IMR-90 (cell line): ENCODE measurements at regions not wholly inside any gene's neighbourhood (a gene's known extent, or its start where the extent isn't known, plus 50 kb on each side); places are given as distances from the start of the nearest gene placed in this dataset.

Experiments
- ATAC-seq: fragments of 200-7000 bp; cut with Tn5 transposase; 2 replicates; pipeline ENCODE4 v1.9.1; 2020; ENCODE audit warnings: low read depth, mild to moderate bottlenecking, moderate library complexity
- BruUV-seq: library from RNA; stranded (reverse); fragments of 400-500 nt; replicated peaks from 2 replicates; lab custom pipeline; 2021; lab: Mats Ljungman, UMichigan
- CTCF ChIA-PET: fragments of 300-600 bp; formaldehyde crosslinking; extraction: SDS; loops from one replicate; lab custom pipeline; 2021; ENCODE audit warnings: antibody characterized with exemption; lab: Yijun Ruan, JAX
- POLR2A ChIA-PET: fragments of 300-600 bp; sonication (Branson Sonifier 250); formaldehyde crosslinking; loops from one replicate; lab custom pipeline; 2022; ENCODE audit warnings: antibody characterized with exemption; ENCODE audit not compliant: unreplicated experiment; lab: Charles Lee
- DNase-seq: peaks from one replicate; pipeline ENCODE4 v3.0.0; 2013
- H2AFZ ChIP-seq: replicated peaks from 2 replicates; pipeline ENCODE3; 2013; ENCODE audit warnings: low read length, mild to moderate bottlenecking; ENCODE audit not compliant: poor library complexity
- H2AK5ac ChIP-seq: 2 replicates; pipeline ENCODE4 v1.6.1; 2013; ENCODE audit warnings: low read depth, low read length, inconsistent platforms
- H2AK9ac ChIP-seq: replicated peaks from 2 replicates; pipeline ENCODE3; 2013; ENCODE audit warnings: mild to moderate bottlenecking, low read depth, low read length, moderate library complexity; ENCODE audit not compliant: poor library complexity
- H2BK120ac ChIP-seq: 2 replicates; pipeline ENCODE4 v1.6.1; 2013; ENCODE audit warnings: low read depth, low read length, inconsistent platforms
- H2BK15ac ChIP-seq: 3 replicates; pipeline ENCODE4 v1.6.1; 2013; ENCODE audit warnings: low read depth, low read length, inconsistent platforms
- H2BK20ac ChIP-seq: 2 replicates; pipeline ENCODE4 v1.6.1; 2013; ENCODE audit warnings: low read depth, mild to moderate bottlenecking, inconsistent platforms, low read length, moderate library complexity
- H2BK5ac ChIP-seq: 2 replicates; pipeline ENCODE4 v1.6.1; 2013; ENCODE audit warnings: mild to moderate bottlenecking, low read depth, low read length, inconsistent platforms; ENCODE audit not compliant: poor library complexity, severe bottlenecking
- H3K14ac ChIP-seq: replicated peaks from 2 replicates; pipeline ENCODE4 v1.6.1; 2013; ENCODE audit warnings: low read depth, low read length, inconsistent platforms
- H3K18ac ChIP-seq: 2 replicates; pipeline ENCODE4 v1.6.1; 2013; ENCODE audit warnings: low read depth, low read length, control low read depth
- H3K23ac ChIP-seq: 2 replicates; pipeline ENCODE4 v1.6.1; 2013; ENCODE audit warnings: low read depth, low read length, inconsistent platforms
- H3K27ac ChIP-seq: 2 replicates; pipeline ENCODE4 v1.5.1; 2013; ENCODE audit warnings: mild to moderate bottlenecking, control low read depth, low read length; ENCODE audit not compliant: insufficient read depth
- H3K27me3 ChIP-seq: 2 replicates; pipeline ENCODE4 v1.6.1; 2013; ENCODE audit warnings: low read length; ENCODE audit not compliant: control insufficient read depth, insufficient read depth
- H3K36me3 ChIP-seq: 2 replicates; pipeline ENCODE4 v1.6.1; 2013; ENCODE audit warnings: low read length, mixed read lengths; ENCODE audit not compliant: control insufficient read depth, insufficient read depth
- H3K4ac ChIP-seq: 2 replicates; pipeline ENCODE4 v1.6.1; 2013; ENCODE audit warnings: low read depth, low read length, inconsistent platforms
- H3K4me1 ChIP-seq: 2 replicates; pipeline ENCODE4 v1.6.1; 2013; ENCODE audit warnings: low read length, mixed read lengths; ENCODE audit not compliant: control insufficient read depth, insufficient read depth
- H3K4me2 ChIP-seq: 2 replicates; pipeline ENCODE4 v1.6.1; 2013; ENCODE audit warnings: low read depth, mild to moderate bottlenecking, control low read depth, low read length, moderate library complexity
- H3K4me3 ChIP-seq: 2 replicates; pipeline ENCODE4 v1.5.1; 2013; ENCODE audit warnings: low read depth, mild to moderate bottlenecking, control low read depth, low read length, moderate library complexity; ENCODE audit not compliant: insufficient read depth
- H3K56ac ChIP-seq: 2 replicates; pipeline ENCODE4 v1.6.1; 2013; ENCODE audit warnings: low read length, inconsistent platforms; ENCODE audit not compliant: insufficient read depth; ENCODE audit errors: extremely low read depth
- H3K79me1 ChIP-seq, 2 experiments: 2 replicates each; pipeline ENCODE4 v1.6.1; 2013; ENCODE audit warnings: low read length in 2 of 2, inconsistent platforms in 1 of 2, low read depth in 1 of 2
- H3K9ac ChIP-seq: 2 replicates; pipeline ENCODE4 v1.6.1; 2013; ENCODE audit warnings: low read depth, low read length, control low read depth
- H3K9me1 ChIP-seq: 2 replicates; pipeline ENCODE4 v1.6.1; 2013; ENCODE audit warnings: low read length, inconsistent platforms; ENCODE audit not compliant: insufficient read depth
- H3K9me3 ChIP-seq: 2 replicates; pipeline ENCODE4 v1.6.1; 2013; ENCODE audit warnings: low read length; ENCODE audit not compliant: control insufficient read depth, insufficient read depth
- H4K20me1 ChIP-seq: 2 replicates; pipeline ENCODE4 v1.6.1; 2013; ENCODE audit warnings: low read length, inconsistent platforms; ENCODE audit not compliant: insufficient read depth
- H4K5ac ChIP-seq: 2 replicates; pipeline ENCODE4 v1.6.1; 2013; ENCODE audit warnings: mild to moderate bottlenecking, low read depth, low read length, control low read depth
- H4K8ac ChIP-seq, 2 experiments: 2 replicates each; pipeline ENCODE4 v1.6.1; 2013; ENCODE audit warnings: low read depth in 2 of 2, low read length in 2 of 2, control low read depth in 1 of 2, inconsistent platforms in 1 of 2
- H4K91ac ChIP-seq: 2 replicates; pipeline ENCODE4 v1.6.1; 2013; ENCODE audit warnings: low read depth, low read length, inconsistent platforms; ENCODE audit not compliant: insufficient read depth
- NFE2L2 ChIP-seq: fragments of 150-350 bp; IDR thresholded peaks from 2 replicates; pipeline ENCODE4 v1.6.1; 2016; ENCODE audit warnings: low read depth, mild to moderate bottlenecking, low read length
- POLR2A ChIP-seq: IDR thresholded peaks from 2 replicates; pipeline ENCODE4 v1.6.1; 2012; ENCODE audit warnings: mild to moderate bottlenecking, low read depth, low read length
- RFX5 ChIP-seq: IDR thresholded peaks from 2 replicates; pipeline ENCODE4 v1.8.0; 2012; ENCODE audit warnings: low read depth, mild to moderate bottlenecking, low read length, moderate library complexity
- SMC3 ChIP-seq: fragments of 150-350 bp; IDR thresholded peaks from 2 replicates; pipeline ENCODE4 v1.6.1; 2016; ENCODE audit warnings: low read depth, mild to moderate bottlenecking, antibody characterized with exemption, low read length, moderate library complexity
- USF2 ChIP-seq: fragments of 150-350 bp; IDR thresholded peaks from 2 replicates; pipeline ENCODE4 v1.6.1; 2017; ENCODE audit warnings: mild to moderate bottlenecking, antibody characterized with exemption, low read length, low read depth
- WGBS, 2 experiments: methylation state at CpG; one replicate each; pipeline versions ENCODE4 v1.1.5 to v1.1.7; 2013; ENCODE audit warnings: missing lambda C conversion rate in 2 of 2; ENCODE audit not compliant: insufficient read length in 1 of 2; ENCODE audit errors: extremely low coverage in 2 of 2; 5-methylcytosine and 5-hydroxymethylcytosine counted together
- dilution Hi-C: fragments of 300-500 bp; cut with HindIII; formaldehyde crosslinking; loops from one replicate; pipeline ENCODE4 v1.14.3; 2018; ENCODE audit warnings: low sequenced_read_pairs; ENCODE audit not compliant: unreplicated experiment
- in situ Hi-C: fragments of 300-500 bp; cut with MboI; formaldehyde crosslinking; loops from 3 replicates; pipeline ENCODE4 v1.14.3; 2019; ENCODE audit warnings: low sequenced_read_pairs, inconsistent platforms, mixed read lengths
- intact Hi-C: fragments of 100-400 bp; cut with micrococcal nuclease; formaldehyde crosslinking; loops from 2 replicates; pipeline ENCODE4 v1.10.0; 2022

- Histone ChIP-seq H3K4me3 (no peak overlapping the region), H2BK20ac (no peak overlapping the region), H2AK5ac (no peak overlapping the region), H3K4me1 (no peaks in the 10 kb centered on the region), H2BK5ac (no peak overlapping the region), H3K9me3 (no peaks in the 10 kb centered on the region), H4K8ac (no peak overlapping the region), H3K18ac (no peak overlapping the region), H3K79me1 (no peaks in the 10 kb centered on the region), H3K9me1 (no peaks in the 10 kb centered on the region), H4K20me1 (no peaks in the 10 kb centered on the region), H3K27ac (no peak overlapping the region), H3K27me3 (no peaks in the 10 kb centered on the region), H4K91ac (no peak overlapping the region), H2BK120ac (no peak overlapping the region), H2AFZ (no peak overlapping the region), H3K36me3 (no peaks in the 10 kb centered on the region), H3K14ac (no peak overlapping the region), H3K9ac (no peak overlapping the region), H3K4ac (no peak overlapping the region), H3K56ac (no peak overlapping the region), H3K23ac (no peak overlapping the region), H2AK9ac (no peak overlapping the region), H2BK15ac (no peak overlapping the region), H3K4me2 (no peak overlapping the region), H4K5ac (no peak overlapping the region)
- dilution Hi-C loops (no loop called here), in situ Hi-C loops (no loop called here), intact Hi-C loops (no loop called here)
- TF ChIP-seq RFX5 (no peak), USF2 (no peak), POLR2A (no peak), NFE2L2 (no peak), SMC3 (no peak)
- no peak for DNase-seq
- ChIA-PET POLR2A (no interaction called here), CTCF (no interaction called here)
- WGBS, 2 experiments: no CpG with 5 or more reads among the region's 1 CpG
- BruUV-seq: no TSS peak
- no peak for ATAC-seq
Measured at GRCh38 chr2:199682001-199682400, 169.0 kb downstream of the FTCDNL1 start.
